ENCODE measurements at regions not wholly inside any gene's neighbourhood (a gene's known extent, or its start where the extent isn't known, plus 50 kb on each side); places are given as distances from the start of the nearest gene placed in this dataset.

DNA sequence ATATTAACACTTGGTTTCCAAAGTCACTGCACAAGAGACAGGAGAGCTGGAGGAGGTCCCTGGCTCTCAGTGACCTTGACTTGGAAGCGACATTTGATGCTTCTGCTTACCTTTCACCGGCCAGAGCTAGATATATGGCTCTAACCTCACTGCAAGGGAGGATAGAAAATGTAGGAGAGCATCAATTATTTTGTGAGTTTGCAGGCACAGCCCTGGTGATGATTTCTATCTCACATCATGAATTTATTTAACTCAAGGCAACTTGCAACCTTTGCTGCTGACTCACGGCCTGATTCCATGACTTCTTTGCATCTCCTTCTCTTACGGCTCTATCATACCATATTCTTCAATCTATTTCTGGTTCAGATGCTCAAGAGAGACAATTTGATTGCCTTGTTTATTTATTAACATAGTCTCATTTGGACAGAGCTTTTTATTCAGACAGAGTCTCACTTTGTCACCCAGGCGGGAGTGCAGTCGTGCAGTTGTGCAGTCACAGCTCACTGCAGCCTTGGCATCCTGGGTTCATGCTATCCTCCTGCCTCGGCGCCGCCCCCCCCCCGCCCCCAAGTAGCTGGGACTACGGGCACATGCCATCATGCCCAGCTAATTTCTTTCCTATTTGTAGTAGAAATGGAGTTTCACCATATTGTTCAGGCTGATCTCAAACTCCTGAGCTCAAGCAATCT, 196.0 kb downstream of the REEP3 start (continued):
- TF ChIP-seq, protein P1, sequence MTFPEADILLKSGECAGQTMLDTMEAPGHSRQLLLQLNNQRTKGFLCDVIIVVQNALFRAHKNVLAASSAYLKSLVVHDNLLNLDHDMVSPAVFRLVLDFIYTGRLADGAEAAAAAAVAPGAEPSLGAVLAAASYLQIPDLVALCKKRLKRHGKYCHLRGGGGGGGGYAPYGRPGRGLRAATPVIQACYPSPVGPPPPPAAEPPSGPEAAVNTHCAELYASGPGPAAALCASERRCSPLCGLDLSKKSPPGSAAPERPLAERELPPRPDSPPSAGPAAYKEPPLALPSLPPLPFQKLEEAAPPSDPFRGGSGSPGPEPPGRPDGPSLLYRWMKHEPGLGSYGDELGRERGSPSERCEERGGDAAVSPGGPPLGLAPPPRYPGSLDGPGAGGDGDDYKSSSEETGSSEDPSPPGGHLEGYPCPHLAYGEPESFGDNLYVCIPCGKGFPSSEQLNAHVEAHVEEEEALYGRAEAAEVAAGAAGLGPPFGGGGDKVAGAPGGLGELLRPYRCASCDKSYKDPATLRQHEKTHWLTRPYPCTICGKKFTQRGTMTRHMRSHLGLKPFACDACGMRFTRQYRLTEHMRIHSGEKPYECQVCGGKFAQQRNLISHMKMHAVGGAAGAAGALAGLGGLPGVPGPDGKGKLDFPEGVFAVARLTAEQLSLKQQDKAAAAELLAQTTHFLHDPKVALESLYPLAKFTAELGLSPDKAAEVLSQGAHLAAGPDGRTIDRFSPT (tag by site-specific recombination; IDR thresholded peaks at IDR 0.05): no peak

DNA sequence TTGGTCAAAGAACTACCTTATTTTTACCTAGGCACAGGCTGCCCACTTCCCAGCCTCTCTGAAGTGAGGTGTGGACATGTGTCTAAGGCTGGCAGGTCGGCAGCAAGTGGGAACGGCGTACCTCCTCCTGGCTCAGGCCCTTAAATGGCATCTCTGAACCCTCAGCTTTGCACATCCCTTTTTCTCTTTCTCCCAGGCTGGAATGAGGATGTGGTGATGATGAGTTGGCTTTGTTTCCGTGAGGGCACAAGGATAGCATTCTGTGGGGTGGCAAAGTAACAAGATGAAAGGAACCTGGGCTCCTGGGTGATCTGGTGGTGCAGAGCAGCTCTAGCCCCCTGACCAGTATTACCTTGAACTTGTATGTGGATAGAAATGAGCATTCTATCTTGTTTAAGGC, 196.8 kb downstream of the REEP3 start:
- CTCF ChIA-PET: interaction anchor here (1.0 to 6.5 kb wide), 9 partner anchors 11 to 553 kb away, joined by 3 to 68 read pairs (median 6); no protein-coding TSS in a partner anchor
- H3K4me3 ChIP-seq (ENCODE audit: low read depth, low read length): no peak overlapping the region
- H3K27ac ChIP-seq (ENCODE audit: extremely low read depth, low read depth, low read length): no peak overlapping the region
- H3K36me3 ChIP-seq (ENCODE audit: control insufficient read depth in 2 of 2, insufficient read depth in 1 of 2, low read length in 2 of 2): no peaks in the 10 kb centered on the region
- H3K9me3 ChIP-seq (ENCODE audit: control insufficient read depth, insufficient read depth, low read depth, low read length): no peaks in the 10 kb centered on the region
- peaks cover 4% of the 10 kb centered on the region for H3K4me1 ChIP-seq (ENCODE audit: control insufficient read depth, insufficient read depth, low read length)
- TF ChIP-seq ZNF521 (tag by site-specific recombination; IDR thresholded peaks at IDR 0.05): no peak
- no peak for TF ChIP-seq ZNF175 (tag by site-specific recombination; IDR thresholded peaks at IDR 0.05)
- TF ChIP-seq ZNF624 (tag by site-specific recombination; IDR thresholded peaks at IDR 0.05): no peak
- TF ChIP-seq ZNF433 (tag by site-specific recombination; IDR thresholded peaks at IDR 0.05; ENCODE audit: low read depth): no peak
- TF ChIP-seq ZNF324 (tag by site-specific recombination; IDR thresholded peaks at IDR 0.05): no peak
- POLR2A ChIA-PET: interaction anchor here (2.9 kb wide), 1 partner anchor 88 kb away, joined by 20 read pairs; no protein-coding TSS in a partner anchor

DNA sequence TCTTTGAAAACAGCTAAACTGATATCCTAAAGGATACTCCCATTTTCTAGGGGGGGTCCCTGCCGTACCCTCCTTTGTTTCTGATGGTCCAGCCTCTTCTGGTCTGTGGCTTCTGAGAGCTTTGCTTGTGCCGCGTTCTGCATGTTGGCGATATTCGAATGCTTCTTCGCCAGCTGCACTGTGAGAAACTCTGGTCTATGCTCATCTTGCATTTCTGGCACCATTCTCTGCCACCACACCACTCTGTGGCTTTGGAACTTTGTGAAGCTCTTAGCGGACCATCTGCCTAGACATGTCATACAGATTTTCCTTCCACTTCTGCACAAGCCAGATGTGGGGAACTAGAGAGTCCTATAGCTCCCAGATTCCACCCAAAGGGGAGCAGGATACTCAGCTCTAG, 197.2 kb downstream of the REEP3 start:
- Histone ChIP-seq H3K9me3 (ENCODE audit: control insufficient read depth, insufficient read depth, low read depth, low read length) (no peaks in the 10 kb centered on the region), H3K4me3 (ENCODE audit: low read depth, low read length) (no peak overlapping the region), H3K36me3 (ENCODE audit: control insufficient read depth in 2 of 2, insufficient read depth in 1 of 2, low read length in 2 of 2) (no peaks in the 10 kb centered on the region), H3K4me1 (ENCODE audit: control insufficient read depth, insufficient read depth, low read length) (peaks cover 4% of the 10 kb centered on the region), H3K27ac (ENCODE audit: extremely low read depth, low read depth, low read length) (no peak overlapping the region)
- ChIA-PET POLR2A (interaction anchor here (2.9 kb wide), 1 partner anchor 88 kb away, joined by 20 read pairs; no protein-coding TSS in a partner anchor), CTCF (interaction anchor here (0.7 to 6.5 kb wide), 10 partner anchors 11 to 553 kb away, joined by 3 to 68 read pairs (median 6); no protein-coding TSS in a partner anchor)
- no peak for TF ChIP-seq ZFHX2 (tag by site-specific recombination; conservative IDR thresholded peaks at IDR 0.05)
- TF ChIP-seq ZFP41 (tag by site-specific recombination; IDR thresholded peaks at IDR 0.05; ENCODE audit: borderline replicate concordance): no peak
- TF ChIP-seq, protein P2, sequence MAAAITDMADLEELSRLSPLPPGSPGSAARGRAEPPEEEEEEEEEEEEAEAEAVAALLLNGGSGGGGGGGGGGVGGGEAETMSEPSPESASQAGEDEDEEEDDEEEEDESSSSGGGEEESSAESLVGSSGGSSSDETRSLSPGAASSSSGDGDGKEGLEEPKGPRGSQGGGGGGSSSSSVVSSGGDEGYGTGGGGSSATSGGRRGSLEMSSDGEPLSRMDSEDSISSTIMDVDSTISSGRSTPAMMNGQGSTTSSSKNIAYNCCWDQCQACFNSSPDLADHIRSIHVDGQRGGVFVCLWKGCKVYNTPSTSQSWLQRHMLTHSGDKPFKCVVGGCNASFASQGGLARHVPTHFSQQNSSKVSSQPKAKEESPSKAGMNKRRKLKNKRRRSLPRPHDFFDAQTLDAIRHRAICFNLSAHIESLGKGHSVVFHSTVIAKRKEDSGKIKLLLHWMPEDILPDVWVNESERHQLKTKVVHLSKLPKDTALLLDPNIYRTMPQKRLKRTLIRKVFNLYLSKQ (tag by site-specific recombination; IDR thresholded peaks at IDR 0.05; ENCODE audit: borderline replicate concordance): no peak
- no peak for TF ChIP-seq ZNF701 (tag by site-specific recombination; IDR thresholded peaks at IDR 0.05)
- TF ChIP-seq ZNF24 (tag by site-specific recombination; IDR thresholded peaks at IDR 0.05): no peak
- TF ChIP-seq HOXA7 (CRISPR knock-in tag; IDR thresholded peaks at IDR 0.05; ENCODE audit: borderline replicate concordance): no peak
- TF ChIP-seq, protein P3, sequence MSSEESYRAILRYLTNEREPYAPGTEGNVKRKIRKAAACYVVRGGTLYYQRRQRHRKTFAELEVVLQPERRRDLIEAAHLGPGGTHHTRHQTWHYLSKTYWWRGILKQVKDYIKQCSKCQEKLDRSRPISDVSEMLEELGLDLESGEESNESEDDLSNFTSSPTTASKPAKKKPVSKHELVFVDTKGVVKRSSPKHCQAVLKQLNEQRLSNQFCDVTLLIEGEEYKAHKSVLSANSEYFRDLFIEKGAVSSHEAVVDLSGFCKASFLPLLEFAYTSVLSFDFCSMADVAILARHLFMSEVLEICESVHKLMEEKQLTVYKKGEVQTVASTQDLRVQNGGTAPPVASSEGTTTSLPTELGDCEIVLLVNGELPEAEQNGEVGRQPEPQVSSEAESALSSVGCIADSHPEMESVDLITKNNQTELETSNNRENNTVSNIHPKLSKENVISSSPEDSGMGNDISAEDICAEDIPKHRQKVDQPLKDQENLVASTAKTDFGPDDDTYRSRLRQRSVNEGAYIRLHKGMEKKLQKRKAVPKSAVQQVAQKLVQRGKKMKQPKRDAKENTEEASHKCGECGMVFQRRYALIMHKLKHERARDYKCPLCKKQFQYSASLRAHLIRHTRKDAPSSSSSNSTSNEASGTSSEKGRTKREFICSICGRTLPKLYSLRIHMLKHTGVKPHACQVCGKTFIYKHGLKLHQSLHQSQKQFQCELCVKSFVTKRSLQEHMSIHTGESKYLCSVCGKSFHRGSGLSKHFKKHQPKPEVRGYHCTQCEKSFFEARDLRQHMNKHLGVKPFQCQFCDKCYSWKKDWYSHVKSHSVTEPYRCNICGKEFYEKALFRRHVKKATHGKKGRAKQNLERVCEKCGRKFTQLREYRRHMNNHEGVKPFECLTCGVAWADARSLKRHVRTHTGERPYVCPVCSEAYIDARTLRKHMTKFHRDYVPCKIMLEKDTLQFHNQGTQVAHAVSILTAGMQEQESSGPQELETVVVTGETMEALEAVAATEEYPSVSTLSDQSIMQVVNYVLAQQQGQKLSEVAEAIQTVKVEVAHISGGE (tag by site-specific recombination; conservative IDR thresholded peaks at IDR 0.05; ENCODE audit: low read depth): no peak
- no peak for TF ChIP-seq ZNF558 (tag by site-specific recombination; IDR thresholded peaks at IDR 0.05)
- TF ChIP-seq, protein P4, sequence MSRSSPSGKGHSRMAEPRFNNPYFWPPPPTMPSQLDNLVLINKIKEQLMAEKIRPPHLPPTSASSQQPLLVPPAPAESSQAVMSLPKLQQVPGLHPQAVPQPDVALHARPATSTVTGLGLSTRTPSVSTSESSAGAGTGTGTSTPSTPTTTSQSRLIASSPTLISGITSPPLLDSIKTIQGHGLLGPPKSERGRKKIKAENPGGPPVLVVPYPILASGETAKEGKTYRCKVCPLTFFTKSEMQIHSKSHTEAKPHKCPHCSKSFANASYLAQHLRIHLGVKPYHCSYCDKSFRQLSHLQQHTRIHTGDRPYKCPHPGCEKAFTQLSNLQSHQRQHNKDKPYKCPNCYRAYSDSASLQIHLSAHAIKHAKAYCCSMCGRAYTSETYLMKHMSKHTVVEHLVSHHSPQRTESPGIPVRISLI (tag by site-specific recombination; IDR thresholded peaks at IDR 0.05): no peak
- TF ChIP-seq, protein P5, sequence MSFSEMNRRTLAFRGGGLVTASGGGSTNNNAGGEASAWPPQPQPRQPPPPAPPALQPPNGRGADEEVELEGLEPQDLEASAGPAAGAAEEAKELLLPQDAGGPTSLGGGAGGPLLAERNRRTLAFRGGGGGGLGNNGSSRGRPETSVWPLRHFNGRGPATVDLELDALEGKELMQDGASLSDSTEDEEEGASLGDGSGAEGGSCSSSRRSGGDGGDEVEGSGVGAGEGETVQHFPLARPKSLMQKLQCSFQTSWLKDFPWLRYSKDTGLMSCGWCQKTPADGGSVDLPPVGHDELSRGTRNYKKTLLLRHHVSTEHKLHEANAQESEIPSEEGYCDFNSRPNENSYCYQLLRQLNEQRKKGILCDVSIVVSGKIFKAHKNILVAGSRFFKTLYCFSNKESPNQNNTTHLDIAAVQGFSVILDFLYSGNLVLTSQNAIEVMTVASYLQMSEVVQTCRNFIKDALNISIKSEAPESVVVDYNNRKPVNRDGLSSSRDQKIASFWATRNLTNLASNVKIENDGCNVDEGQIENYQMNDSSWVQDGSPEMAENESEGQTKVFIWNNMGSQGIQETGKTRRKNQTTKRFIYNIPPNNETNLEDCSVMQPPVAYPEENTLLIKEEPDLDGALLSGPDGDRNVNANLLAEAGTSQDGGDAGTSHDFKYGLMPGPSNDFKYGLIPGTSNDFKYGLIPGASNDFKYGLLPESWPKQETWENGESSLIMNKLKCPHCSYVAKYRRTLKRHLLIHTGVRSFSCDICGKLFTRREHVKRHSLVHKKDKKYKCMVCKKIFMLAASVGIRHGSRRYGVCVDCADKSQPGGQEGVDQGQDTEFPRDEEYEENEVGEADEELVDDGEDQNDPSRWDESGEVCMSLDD (tag by site-specific recombination; IDR thresholded peaks at IDR 0.05): no peak
- no peak for TF ChIP-seq ZNF423 (tag by site-specific recombination; IDR thresholded peaks at IDR 0.05)
- no peak for TF ChIP-seq ZNF626 (tag by site-specific recombination; IDR thresholded peaks at IDR 0.05)
